ENCODE measurements at regions not wholly inside any gene's neighbourhood (a gene's known extent, or its start where the extent isn't known, plus 50 kb on each side); places are given as distances from the start of the nearest gene placed in this dataset.

GRCh38 chr1:183736343-183736742, 68.6 kb upstream of the RGL1 start:
- no peak for TF ChIP-seq POLR2A (IDR thresholded peaks at IDR 0.05; ENCODE audit: low read depth, low read length)
- no peak for TF ChIP-seq POLR2AphosphoS5 (IDR thresholded peaks at IDR 0.05; ENCODE audit: low read depth, low read length)
- no peak for TF ChIP-seq TAF1 (IDR thresholded peaks at IDR 0.05; ENCODE audit: borderline replicate concordance, low read depth, low read length)

Data from GM12892 (cell line).